Thoracic aorta (tissue), 2 donors: ENCODE measurements at regions not wholly inside any gene's neighbourhood (a gene's known extent, or its start where the extent isn't known, plus 50 kb on each side); places are given as distances from the start of the nearest gene placed in this dataset.

Experiments
- ATAC-seq: fragments of 150-250 bp; one replicate; pipeline ENCODE4 v1.8.0; 2017; ENCODE audit warnings: low read depth; ENCODE audit not compliant: insufficient number of reproducible peaks, low FRiP score
- DNase-seq: peaks from one replicate; pipeline ENCODE4 v3.0.0-alpha.2; 2020; ENCODE audit warnings: low spot score
- H3K27ac ChIP-seq, 2 donors: fragments of 200-600 bp; sonication (generic); 1 replicate in 1 of 2; 2 replicates in 1 of 2; pipeline ENCODE4 v1.5.1; 2016; ENCODE audit warnings: mild to moderate bottlenecking in 2 of 2, moderate library complexity in 2 of 2
- H3K27me3 ChIP-seq: fragments of 200-600 bp; sonication (generic); replicated peaks from 2 replicates; pipeline ENCODE4 v1.6.0; 2016; ENCODE audit warnings: mild to moderate bottlenecking; ENCODE audit not compliant: insufficient read depth
- H3K36me3 ChIP-seq: fragments of 200-600 bp; sonication (generic); one replicate; pipeline ENCODE4 v1.5.1; 2016
- H3K4me1 ChIP-seq, 2 donors: fragments of 200-600 bp; sonication (generic); 1 replicate in 1 of 2; 2 replicates in 1 of 2; pipeline versions ENCODE4 v1.5.1 to v1.6.0; 2016; ENCODE audit warnings: low read depth in 2 of 2, mild to moderate bottlenecking in 1 of 2; ENCODE audit not compliant: control insufficient read depth in 1 of 2
- H3K4me3 ChIP-seq: fragments of 200-600 bp; sonication (generic); 2 replicates; pipeline ENCODE4 v1.5.1; 2016; ENCODE audit warnings: mild to moderate bottlenecking
- H3K9me3 ChIP-seq: fragments of 200-600 bp; sonication (generic); 2 replicates; pipeline ENCODE4 v1.5.1; 2016
- CTCF ChIP-seq: fragments of 200-600 bp; sonication (generic); IDR thresholded peaks from one replicate; pipeline ENCODE4 v1.5.1; 2019; ENCODE audit warnings: antibody characterized with exemption

- Histone ChIP-seq H3K4me3 (no peak overlapping the region), H3K27me3 (no peaks in the 10 kb centered on the region), H3K9me3 (no peaks in the 10 kb centered on the region), H3K27ac (no peak overlapping the region), H3K36me3 (no peaks in the 10 kb centered on the region), H3K4me1 (no peaks in the 10 kb centered on the region)
- no peak for DNase-seq
- no peak for TF ChIP-seq CTCF
- ATAC-seq: no peak
Measured at GRCh38 chr21:35216996-35217395, 167.9 kb upstream of the RUNX1 start.

GRCh38 chr21:35215870-35216269 lies 166.8 kb upstream of the RUNX1 start:
- H3K4me3 ChIP-seq: no peak overlapping the region
- ATAC-seq (no peak), DNase-seq (no peak)

GRCh38 chr21:35212393-35213127 lies 163.5 kb upstream of the RUNX1 start:
- Histone ChIP-seq H3K27me3 (no peaks in the 10 kb centered on the region), H3K36me3 (no peaks in the 10 kb centered on the region), H3K4me3 (no peak overlapping the region), H3K27ac (no peak overlapping the region), H3K9me3 (no peaks in the 10 kb centered on the region), H3K4me1 (peaks cover 4 to 20% of the 10 kb centered on the region in 2 donors)
- no peak for TF ChIP-seq CTCF
- ATAC-seq: no peak
- DNase-seq: no peak

More at GRCh38 chr21:35215870-35216269, 166.8 kb upstream of the RUNX1 start:
- Histone ChIP-seq H3K27me3 (no peaks in the 10 kb centered on the region), H3K4me1 (no peaks in the 10 kb centered on the region), H3K9me3 (no peaks in the 10 kb centered on the region), H3K27ac (no peak overlapping the region), H3K36me3 (no peaks in the 10 kb centered on the region)
- TF ChIP-seq CTCF: no peak

GRCh38 chr21:35211782-35212181 lies 162.7 kb upstream of the RUNX1 start:
- Histone ChIP-seq H3K27me3 (no peaks in the 10 kb centered on the region), H3K9me3 (no peaks in the 10 kb centered on the region), H3K36me3 (no peaks in the 10 kb centered on the region), H3K27ac (no peak overlapping the region), H3K4me3 (no peak overlapping the region), H3K4me1 (peaks cover 4 to 24% of the 10 kb centered on the region in 2 donors)
- DNase-seq (no peak), ATAC-seq (no peak)
- TF ChIP-seq CTCF: no peak

- peaks cover 12 to 41% of the 10 kb centered on the region in 2 donors for H3K4me1 ChIP-seq
- no peak overlapping the region for H3K27ac ChIP-seq
- H3K4me3 ChIP-seq: no peak overlapping the region
- no peaks in the 10 kb centered on the region for H3K27me3 ChIP-seq
- no peaks in the 10 kb centered on the region for H3K9me3 ChIP-seq
- ATAC-seq (no peak), DNase-seq (no peak)
- H3K36me3 ChIP-seq: no peaks in the 10 kb centered on the region
- TF ChIP-seq CTCF: no peak
Measured at GRCh38 chr21:35210093-35210492, 161.0 kb upstream of the RUNX1 start.
